ENCODE measurements at regions not wholly inside any gene's neighbourhood (a gene's known extent, or its start where the extent isn't known, plus 50 kb on each side); places are given as distances from the start of the nearest gene placed in this dataset.

GRCh38 chr20:18907353-18907752, 93.8 kb downstream of the SCP2D1 start (continued):
- TF ChIP-seq CTCF (IDR thresholded peaks at IDR 0.05; ENCODE audit: control extremely low read depth in 1 of 3, insufficient read depth in 1 of 3, low read depth in 1 of 3, low read length in 3 of 3) (no peak), MAX (IDR thresholded peaks at IDR 0.05) (no peak), TEAD4 (IDR thresholded peaks at IDR 0.05; ENCODE audit: low read depth, low read length) (no peak)

Measured in H1 (cell line).